Left ventricle myocardium inferior (tissue), 1 donor: ENCODE measurements at regions not wholly inside any gene's neighbourhood (a gene's known extent, or its start where the extent isn't known, plus 50 kb on each side); places are given as distances from the start of the nearest gene placed in this dataset.

Experiments used
- DNase-seq: peaks from one replicate; pipeline ENCODE4 v3.0.0-alpha.2; 2020
- H3K27ac ChIP-seq: fragments of 200-600 bp; replicated peaks from 2 replicates; pipeline ENCODE4 v1.8.0; 2021
- H3K27me3 ChIP-seq: fragments of 200-600 bp; 2 replicates; pipeline ENCODE4 v1.8.0; 2021; ENCODE audit warnings: low read depth
- H3K36me3 ChIP-seq: fragments of 200-600 bp; 2 replicates; pipeline ENCODE4 v1.8.0; 2021
- H3K4me1 ChIP-seq: fragments of 200-600 bp; 2 replicates; pipeline ENCODE4 v1.8.0; 2021
- H3K4me3 ChIP-seq: fragments of 200-600 bp; 2 replicates; pipeline ENCODE4 v1.8.0; 2021; ENCODE audit warnings: mild to moderate bottlenecking, moderate library complexity
- H3K9me3 ChIP-seq: fragments of 200-600 bp; replicated peaks from 2 replicates; pipeline ENCODE4 v1.8.0; 2021
- CTCF ChIP-seq: fragments of 200-600 bp; IDR thresholded peaks from 2 replicates; pipeline ENCODE4 v1.8.0; 2021; ENCODE audit warnings: antibody characterized with exemption, mild to moderate bottlenecking, borderline replicate concordance
- intact Hi-C: fragments of 100-400 bp; cut with micrococcal nuclease; formaldehyde crosslinking; loops from one replicate; pipeline ENCODE4 v1.11.0; 2022
- donor health status: DM: no; HTN: yes; CAD: no; lungs with severe emphysema.

DNA sequence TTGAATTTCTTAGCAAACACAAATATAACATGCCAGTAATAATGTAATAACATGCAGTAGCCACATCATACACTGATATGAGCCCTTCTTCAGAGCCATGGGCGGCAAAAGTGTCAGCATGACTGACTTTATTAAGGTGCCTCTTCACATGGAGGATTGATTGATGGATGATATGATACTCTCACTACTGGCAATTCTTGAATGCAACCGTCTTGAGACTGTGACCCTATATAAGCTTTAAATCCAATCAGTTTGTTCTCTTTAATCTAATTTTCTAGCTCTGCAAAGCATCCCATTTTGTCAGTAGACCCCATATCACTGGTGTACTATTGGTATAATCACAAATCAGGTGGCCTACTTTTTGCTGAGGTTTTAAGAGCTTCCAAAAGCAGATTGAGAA is 463.7 kb upstream of the ROBO2 start:
- intact Hi-C loops = no loop called here
- no peak overlapping the region for H3K27ac ChIP-seq
- no peaks in the 10 kb centered on the region for H3K9me3 ChIP-seq
- TF ChIP-seq CTCF = no peak
- H3K4me1 ChIP-seq = no peaks in the 10 kb centered on the region
- H3K27me3 ChIP-seq = no peaks in the 10 kb centered on the region
- no peak for DNase-seq
- no peaks in the 10 kb centered on the region for H3K36me3 ChIP-seq
- no peak overlapping the region for H3K4me3 ChIP-seq

DNA sequence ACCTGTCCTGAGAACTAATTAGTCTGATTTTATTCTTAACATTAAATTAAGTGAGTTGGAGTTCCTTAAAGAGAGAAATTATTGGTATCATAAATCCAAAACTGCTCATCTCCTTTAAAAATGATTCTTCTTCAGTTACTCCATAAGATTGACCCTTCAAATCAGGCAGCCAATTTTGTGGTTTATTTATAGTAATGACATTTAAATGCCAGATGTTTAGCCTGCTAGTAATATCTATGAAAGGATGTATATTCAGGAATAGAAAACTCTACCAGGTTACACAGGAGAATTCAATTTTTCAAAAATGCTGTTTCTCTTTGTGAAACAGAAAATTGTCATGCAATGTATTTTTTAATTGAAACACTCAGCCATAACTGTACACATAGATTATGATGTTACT is 457.8 kb upstream of the ROBO2 start:
- H3K4me3 ChIP-seq = no peak overlapping the region
- peaks cover 7% of the 10 kb centered on the region for H3K4me1 ChIP-seq
- no peak for DNase-seq
- H3K27ac ChIP-seq = no peak overlapping the region
- H3K27me3 ChIP-seq = no peaks in the 10 kb centered on the region
- intact Hi-C loops = no loop called here
- no peaks in the 10 kb centered on the region for H3K9me3 ChIP-seq
- TF ChIP-seq CTCF = no peak
- H3K36me3 ChIP-seq = no peaks in the 10 kb centered on the region

- TF ChIP-seq CTCF = no peak
- intact Hi-C loops = no loop called here
- peak overlapping the region; percentile 72 for H3K27ac ChIP-seq
- H3K27me3 ChIP-seq = no peaks in the 10 kb centered on the region
- H3K36me3 ChIP-seq = no peaks in the 10 kb centered on the region
- DNase-seq = no peak
- no peak overlapping the region for H3K4me3 ChIP-seq
- H3K4me1 ChIP-seq = peaks cover 7% of the 10 kb centered on the region
- no peaks in the 10 kb centered on the region for H3K9me3 ChIP-seq
Measured at GRCh38 chr3:76582632-76583378, 457.1 kb upstream of the ROBO2 start.

DNA sequence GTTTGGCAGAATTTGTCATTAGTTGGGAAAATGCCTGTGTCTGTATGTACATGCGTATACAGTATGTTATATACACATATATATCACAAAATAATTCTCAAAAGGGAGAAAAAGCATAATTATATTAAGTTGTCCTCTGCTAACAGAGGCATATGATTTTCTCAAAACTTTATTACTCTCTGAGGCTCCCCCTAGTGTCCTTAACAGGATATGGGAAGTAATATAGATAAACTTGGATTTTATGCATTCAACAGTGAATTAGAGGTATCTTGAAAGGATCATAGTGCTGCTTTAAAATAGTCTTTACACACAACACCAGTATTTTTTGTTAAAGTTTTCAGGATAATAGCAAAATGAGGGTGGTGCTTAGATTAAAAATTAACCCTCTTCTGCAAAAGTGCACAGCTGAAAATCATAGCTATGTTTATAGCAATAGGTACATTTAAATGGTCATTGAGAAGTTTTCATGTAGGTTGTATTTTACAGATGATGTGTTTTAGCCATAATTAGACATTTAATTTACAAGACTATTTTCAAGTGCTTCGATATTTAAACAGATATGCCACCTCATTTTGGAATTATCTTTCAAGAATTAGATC is 454.0 kb upstream of the ROBO2 start:
- intact Hi-C loops = no loop called here

DNA sequence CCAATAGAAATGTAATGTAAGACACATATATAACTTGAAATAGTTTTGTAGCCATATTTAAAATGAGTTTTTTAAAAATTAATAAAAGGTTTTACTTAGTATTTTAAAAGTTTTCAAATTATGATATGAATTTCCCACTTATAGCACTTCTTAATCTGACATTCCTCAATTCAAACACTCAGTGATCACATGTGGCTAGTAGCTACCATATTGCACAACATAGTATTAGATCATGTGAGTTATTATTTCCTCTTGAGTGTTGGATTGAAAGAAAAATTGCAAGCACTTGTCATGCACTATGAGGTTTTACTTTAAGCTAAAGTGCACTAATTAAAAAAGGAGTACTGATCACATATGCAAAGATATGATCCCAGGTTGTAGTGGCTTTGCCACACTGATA is 453.4 kb upstream of the ROBO2 start:
- TF ChIP-seq CTCF = no peak
- no peak for DNase-seq
- no peaks in the 10 kb centered on the region for H3K9me3 ChIP-seq
- H3K36me3 ChIP-seq = no peaks in the 10 kb centered on the region
- intact Hi-C loops = no loop called here
- H3K27me3 ChIP-seq = no peaks in the 10 kb centered on the region
- H3K4me3 ChIP-seq = no peak overlapping the region
- no peak overlapping the region for H3K27ac ChIP-seq
- peaks cover 7% of the 10 kb centered on the region for H3K4me1 ChIP-seq

More for the DNA sequence above, 454.0 kb upstream of the ROBO2 start:
- H3K4me3 ChIP-seq = no peak overlapping the region
- H3K27ac ChIP-seq = no peak overlapping the region
- no peaks in the 10 kb centered on the region for H3K9me3 ChIP-seq
- H3K36me3 ChIP-seq = no peaks in the 10 kb centered on the region
- peaks cover 7% of the 10 kb centered on the region for H3K4me1 ChIP-seq
- no peak for DNase-seq
- TF ChIP-seq CTCF = peak; percentile 65
- H3K27me3 ChIP-seq = no peaks in the 10 kb centered on the region
